ENCODE measurements at regions not wholly inside any gene's neighbourhood (a gene's known extent, or its start where the extent isn't known, plus 50 kb on each side); places are given as distances from the start of the nearest gene placed in this dataset.

- H3K27ac ChIP-seq (ENCODE audit: low read depth, low read length): no peak overlapping the region
These were observed 519.6 kb upstream of the TENM4 start for GRCh38 chr11:79960461-79960860.

GRCh38 chr11:79959318-79959717, 518.5 kb upstream of the TENM4 start:
- WGBS, 3 donors: 61 to 94% (median 81%) methylated on average over 2 of the region's 2 CpGs
- H3K27ac ChIP-seq (ENCODE audit: low read depth, low read length): no peak overlapping the region

GRCh38 chr11:79957702-79958101, 516.9 kb upstream of the TENM4 start:
- no peak overlapping the region for H3K27ac ChIP-seq (ENCODE audit: low read depth, low read length)

GRCh38 chr11:79956061-79956460, 515.2 kb upstream of the TENM4 start:
- no peak overlapping the region for H3K27ac ChIP-seq (ENCODE audit: low read depth, low read length)
- WGBS, 3 donors: 78 to 90% (median 81%) methylated on average over 4 of the region's 4 CpGs

DNA sequence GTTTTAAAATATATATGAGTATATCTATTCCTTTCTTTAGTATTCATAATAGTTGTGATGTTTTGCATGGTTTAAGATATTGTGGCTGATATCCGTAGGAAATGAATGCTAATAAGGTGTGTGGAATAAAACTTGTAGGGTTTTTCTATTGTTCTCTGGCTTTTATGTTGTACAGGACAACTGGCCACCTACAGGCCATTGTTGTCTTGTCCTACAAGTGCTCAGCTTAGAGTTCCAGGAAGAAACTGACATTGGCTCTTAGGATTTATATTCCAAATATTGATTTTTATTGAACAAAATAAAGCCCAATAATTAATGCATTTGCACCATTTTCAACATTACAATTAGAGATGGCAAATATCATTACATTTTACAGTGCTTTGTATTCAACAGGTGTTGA, 512.8 kb upstream of the TENM4 start:
- WGBS, 3 donors: 72 to 83% (median 82%) methylated on average over 1 of the region's 1 CpG
- H3K27ac ChIP-seq (ENCODE audit: low read depth, low read length): no peak overlapping the region

- WGBS, 3 donors: 84 to 88% (median 86%) methylated on average over 4 of the region's 4 CpGs
- no peak overlapping the region for H3K27ac ChIP-seq (ENCODE audit: low read depth, low read length)
These were observed 509.9 kb upstream of the TENM4 start for GRCh38 chr11:79950741-79951140.

GRCh38 chr11:79950172-79950571, 509.3 kb upstream of the TENM4 start:
- no peak overlapping the region for H3K27ac ChIP-seq (ENCODE audit: low read depth, low read length)
- 64 to 78% (median 73%) methylated on average over 4 of the region's 4 CpGs for WGBS, 3 donors

DNA sequence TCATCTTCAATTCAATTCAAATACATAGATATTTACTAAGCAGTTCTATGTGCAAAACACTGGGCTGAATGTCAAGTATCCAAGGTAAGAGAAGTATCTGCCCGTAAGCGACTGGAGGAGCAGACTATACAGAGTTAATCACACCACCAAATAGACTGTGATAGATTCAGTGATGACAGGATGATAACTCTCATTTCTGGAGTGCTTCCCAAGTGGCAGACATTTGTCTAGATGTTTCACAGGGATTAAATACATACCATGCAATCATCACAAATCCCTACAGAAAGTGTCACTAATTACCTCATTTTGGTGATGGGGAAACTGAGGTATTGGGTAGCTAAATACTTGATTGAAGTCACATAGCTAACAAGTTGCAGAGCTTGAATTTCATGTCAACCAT, 508.7 kb upstream of the TENM4 start:
- 72 to 81% (median 80%) methylated on average over 2 of the region's 2 CpGs for WGBS, 3 donors
- no peak overlapping the region for H3K27ac ChIP-seq (ENCODE audit: low read depth, low read length)

- H3K27ac ChIP-seq (ENCODE audit: low read depth, low read length): no peak overlapping the region
- WGBS, 3 donors: 80 to 89% (median 83%) methylated on average over 2 of the region's 2 CpGs
These were observed 501.8 kb upstream of the TENM4 start for GRCh38 chr11:79942646-79943045.

- WGBS, 3 donors: 63 to 72% (median 67%) methylated on average over 2 of the region's 2 CpGs
These were observed 501.3 kb upstream of the TENM4 start for GRCh38 chr11:79942090-79942489.

GRCh38 chr11:79940974-79941735, 500.3 kb upstream of the TENM4 start:
- no peak overlapping the region for H3K27ac ChIP-seq (ENCODE audit: low read depth, low read length)
- 64 to 73% (median 70%) methylated on average over 3 of the region's 3 CpGs for WGBS, 3 donors

More at GRCh38 chr11:79942090-79942489, 501.3 kb upstream of the TENM4 start:
- no peak overlapping the region for H3K27ac ChIP-seq (ENCODE audit: low read depth, low read length)

DNA sequence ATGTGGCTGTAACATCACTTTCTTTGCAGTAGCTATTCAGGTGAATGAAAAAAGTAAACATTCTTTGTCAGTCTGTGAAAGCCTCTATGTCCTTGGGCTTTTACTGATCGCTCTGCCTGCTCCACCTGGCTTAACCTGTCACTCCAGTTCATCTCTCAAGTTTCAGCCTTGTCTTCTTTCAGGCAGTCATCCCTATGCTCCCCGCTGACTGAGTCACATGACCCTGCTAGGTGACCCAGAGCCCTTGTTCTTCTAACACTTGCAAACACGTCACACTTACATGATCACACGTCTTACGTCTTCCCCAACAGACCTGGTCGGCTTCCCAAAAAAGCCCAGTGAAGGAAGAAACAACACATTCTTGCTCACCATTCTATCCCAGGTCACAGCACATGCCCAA, 499.3 kb upstream of the TENM4 start:
- no peak overlapping the region for H3K27ac ChIP-seq (ENCODE audit: low read depth, low read length)
- 49 to 58% (median 52%) methylated on average over 6 of the region's 6 CpGs for WGBS, 3 donors

DNA sequence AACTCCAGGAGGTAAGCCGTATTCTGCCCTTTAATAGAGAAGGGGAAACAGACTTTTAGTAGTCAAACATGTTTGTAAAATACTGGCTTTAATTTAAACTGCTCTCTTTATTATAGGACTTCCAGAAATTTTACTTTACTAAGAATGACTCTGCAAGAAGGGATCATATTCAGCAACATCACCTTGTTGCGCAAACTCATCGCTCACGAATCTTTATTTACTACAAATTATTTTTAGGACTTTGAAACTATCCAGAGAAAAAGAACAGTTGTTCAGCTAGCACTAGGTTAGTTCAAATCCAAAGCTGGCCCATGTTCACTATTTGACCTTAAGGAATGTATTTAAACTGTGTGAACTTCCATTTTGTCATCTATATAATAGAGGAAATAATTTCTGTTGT, 498.3 kb upstream of the TENM4 start:
- no peak overlapping the region for H3K27ac ChIP-seq (ENCODE audit: low read depth, low read length)
- 85 to 90% (median 87%) methylated on average over 4 of the region's 4 CpGs for WGBS, 3 donors

DNA sequence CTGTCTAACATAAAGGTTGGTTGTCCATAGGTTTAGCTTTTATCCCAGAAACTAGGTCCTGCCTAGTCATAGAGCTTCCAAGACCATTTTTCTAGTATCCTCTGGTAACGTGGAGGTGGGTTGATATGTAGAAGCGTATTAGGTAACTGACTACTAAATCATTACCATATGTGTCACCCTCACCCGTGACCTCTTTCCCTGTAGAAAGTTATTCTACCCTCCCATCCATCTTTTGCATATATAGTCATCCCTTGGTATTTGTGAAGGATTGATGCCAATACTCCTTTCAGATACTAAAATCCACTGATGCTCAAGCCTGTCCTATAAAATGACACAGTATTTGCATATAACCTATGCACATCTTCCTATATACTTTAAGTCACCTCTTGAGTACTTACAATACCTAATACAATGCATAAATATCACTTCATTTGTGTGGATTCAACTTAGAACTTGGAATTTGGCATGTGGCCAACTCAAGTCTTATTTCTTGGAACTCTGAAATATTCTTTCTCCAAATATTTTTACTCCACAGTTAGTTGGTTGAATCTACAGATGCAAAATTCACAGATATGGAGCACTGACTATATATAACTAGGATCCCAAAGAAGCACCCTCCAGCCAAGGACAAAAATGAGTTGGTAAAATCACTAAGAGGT, 497.0 kb upstream of the TENM4 start:
- WGBS, 3 donors: 78 to 83% (median 81%) methylated on average over 3 of the region's 3 CpGs

DNA sequence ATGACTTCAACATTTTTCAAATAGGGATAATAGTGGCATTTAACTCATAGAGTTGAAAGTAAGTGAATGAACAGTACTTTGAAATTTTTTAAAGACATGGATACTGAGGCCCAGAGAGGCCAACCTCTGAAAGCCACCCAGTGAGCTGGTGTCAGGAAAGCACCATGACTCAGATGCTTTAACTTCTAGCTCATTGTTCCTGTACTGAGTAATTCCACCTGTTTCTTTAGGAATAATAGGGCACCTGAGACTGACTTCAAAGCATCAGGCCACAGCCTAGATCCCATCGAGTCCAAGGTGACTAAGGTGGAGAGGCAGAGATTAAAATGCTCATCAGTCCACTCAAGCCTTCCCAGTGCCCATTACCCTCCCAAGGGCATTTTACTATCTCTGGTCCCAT, 491.8 kb upstream of the TENM4 start:
- H3K27ac ChIP-seq (ENCODE audit: low read depth, low read length): no peak overlapping the region
- WGBS, 3 donors: 64 to 80% (median 78%) methylated on average over 1 of the region's 1 CpG

More for the DNA sequence above, 497.0 kb upstream of the TENM4 start:
- H3K27ac ChIP-seq (ENCODE audit: low read depth, low read length): no peak overlapping the region

- WGBS, 3 donors: 86 to 95% (median 93%) methylated on average over 1 of the region's 1 CpG
- no peak overlapping the region for H3K27ac ChIP-seq (ENCODE audit: low read depth, low read length)
These were observed 490.9 kb upstream of the TENM4 start for GRCh38 chr11:79931692-79932091.

GRCh38 chr11:79926707-79927106, 485.9 kb upstream of the TENM4 start:
- 84 to 92% (median 86%) methylated on average over 2 of the region's 2 CpGs for WGBS, 3 donors
- no peak overlapping the region for H3K27ac ChIP-seq (ENCODE audit: low read depth, low read length)

DNA sequence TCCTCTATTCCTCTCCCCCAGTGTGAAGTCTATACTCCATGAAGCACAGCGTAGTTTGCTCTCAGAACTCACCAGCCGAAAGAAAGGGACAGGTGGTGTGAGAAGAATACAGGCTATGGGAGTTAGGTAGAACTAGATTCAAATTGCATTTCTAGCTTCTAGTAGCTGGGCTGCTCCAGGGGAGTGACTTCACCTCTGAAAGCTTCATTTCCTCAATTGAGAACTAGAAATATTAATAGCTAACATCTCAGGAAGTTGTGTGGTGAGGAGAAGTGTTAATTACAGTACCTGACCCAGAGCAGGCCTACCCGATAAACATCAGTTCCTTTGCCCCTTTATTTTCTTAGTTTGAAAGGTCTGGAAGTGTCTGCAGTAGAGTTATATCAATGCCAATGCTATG, 484.7 kb upstream of the TENM4 start:
- WGBS, 3 donors: 79 to 84% (median 80%) methylated on average over 3 of the region's 3 CpGs
- H3K27ac ChIP-seq (ENCODE audit: low read depth, low read length): no peak overlapping the region

GRCh38 chr11:79922641-79923040, 481.8 kb upstream of the TENM4 start:
- WGBS, 3 donors: 90 to 95% (median 91%) methylated on average over 3 of the region's 3 CpGs
- no peak overlapping the region for H3K27ac ChIP-seq (ENCODE audit: low read depth, low read length)

DNA sequence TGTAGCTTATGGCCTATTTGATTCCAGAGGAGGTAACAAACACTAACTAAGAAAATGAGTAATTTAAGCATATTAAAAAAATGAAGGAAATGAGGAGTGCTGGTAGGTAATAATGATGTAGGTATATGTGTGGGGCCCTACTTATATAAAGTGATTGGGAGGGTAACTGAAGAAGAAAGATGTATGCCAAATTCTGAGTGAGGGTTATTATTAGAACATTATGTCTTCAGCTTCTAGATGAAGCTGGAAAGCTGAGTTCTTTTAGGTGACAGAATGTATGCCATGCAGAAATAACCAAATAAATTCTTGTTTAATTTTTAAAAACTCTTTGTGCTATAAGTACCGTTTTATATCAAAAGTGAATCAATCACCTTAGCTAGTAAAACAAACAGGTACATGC, 479.6 kb upstream of the TENM4 start:
- H3K27ac ChIP-seq (ENCODE audit: low read depth, low read length): no peak overlapping the region
- 71 to 89% (median 89%) methylated on average over 1 of the region's 1 CpG for WGBS, 3 donors

Measured in adipose tissue (tissue), 3 donors.